Left renal pelvis (tissue), 4 donors: ENCODE measurements at regions not wholly inside any gene's neighbourhood (a gene's known extent, or its start where the extent isn't known, plus 50 kb on each side); places are given as distances from the start of the nearest gene placed in this dataset.

Experiments used
- DNase-seq, 4 donors: peaks; one replicate each; pipeline ENCODE4 v3.0.0-alpha.2; 2013; ENCODE audit warnings: low read depth in 4 of 4, low spot score in 3 of 4

DNA sequence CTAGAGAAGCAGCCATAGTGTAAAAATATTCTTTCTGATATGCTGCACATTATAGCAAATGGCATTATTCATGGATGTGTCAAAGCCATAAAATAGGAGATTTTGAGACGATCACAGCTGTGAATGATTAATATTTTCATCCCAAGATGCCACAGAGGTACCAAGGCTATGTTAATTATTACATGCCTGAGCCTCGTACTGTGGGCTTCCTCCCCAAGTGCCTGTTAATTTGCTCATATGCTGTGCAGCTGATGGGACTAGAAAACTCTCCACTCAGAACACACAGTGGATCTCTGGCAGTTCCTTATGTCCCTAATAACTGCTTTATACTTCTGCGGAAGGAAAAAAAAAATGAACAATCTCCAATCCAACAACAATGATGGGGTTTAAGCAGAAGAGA, 184.9 kb upstream of the TSHZ2 start:
- DNase-seq: no peak

DNA sequence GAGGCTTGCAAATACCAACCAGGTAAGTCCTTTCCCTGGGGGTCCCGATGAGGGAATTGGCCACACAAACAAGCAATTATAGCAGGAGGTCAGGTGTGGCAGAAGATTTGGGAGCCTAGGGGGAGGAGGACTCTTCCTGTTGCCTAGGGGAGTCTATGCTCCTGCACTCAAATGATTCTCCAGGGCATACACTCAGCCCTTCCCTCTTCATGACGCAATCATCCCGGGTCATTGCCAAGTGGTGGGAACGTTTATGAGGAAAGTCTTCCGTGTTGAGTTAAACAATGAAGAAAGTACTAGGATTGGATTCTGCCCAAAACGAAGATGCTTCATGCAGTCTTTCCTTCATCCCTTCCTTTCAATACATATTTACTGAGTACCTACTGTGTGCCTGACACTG, 186.5 kb upstream of the TSHZ2 start:
- DNase-seq: no peak

DNA sequence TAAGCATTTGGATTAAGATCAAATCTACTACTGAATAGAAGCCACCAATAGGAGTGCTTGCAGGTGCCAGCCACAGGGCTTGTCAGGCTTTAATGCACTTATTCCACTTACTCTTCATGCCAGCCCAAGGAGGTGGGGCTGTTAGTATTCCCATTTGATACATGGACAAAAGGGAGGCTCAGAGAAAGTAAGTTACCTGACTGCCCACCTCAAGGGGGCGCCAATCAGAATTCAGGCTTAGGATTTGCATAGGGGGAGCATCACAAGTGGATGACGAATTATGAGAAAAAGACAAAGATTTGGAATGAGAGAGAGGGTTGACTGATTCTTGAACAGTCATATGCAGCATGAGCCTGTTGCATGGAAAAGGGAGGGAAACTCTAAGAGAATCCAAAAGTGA, 188.4 kb upstream of the TSHZ2 start:
- no peak for DNase-seq

DNA sequence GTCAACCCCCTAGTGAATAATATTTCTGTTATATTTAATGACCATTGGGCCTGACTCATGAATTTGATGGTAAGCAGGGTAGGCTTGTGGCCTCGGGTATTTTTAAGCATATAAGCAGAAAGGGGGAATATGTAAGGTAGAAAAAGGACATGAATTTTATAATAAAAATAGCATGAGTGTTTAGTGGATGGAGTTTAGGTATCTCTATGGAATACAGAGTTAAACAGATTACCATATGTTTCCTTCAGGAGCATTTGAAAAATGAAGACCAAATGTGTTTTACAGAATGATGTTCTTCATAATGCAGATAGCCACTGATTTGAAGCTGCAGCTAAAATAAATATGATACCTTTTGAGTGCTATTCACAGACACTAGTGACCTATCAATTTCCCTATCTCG, 191.7 kb upstream of the TSHZ2 start:
- DNase-seq: no peak

DNA sequence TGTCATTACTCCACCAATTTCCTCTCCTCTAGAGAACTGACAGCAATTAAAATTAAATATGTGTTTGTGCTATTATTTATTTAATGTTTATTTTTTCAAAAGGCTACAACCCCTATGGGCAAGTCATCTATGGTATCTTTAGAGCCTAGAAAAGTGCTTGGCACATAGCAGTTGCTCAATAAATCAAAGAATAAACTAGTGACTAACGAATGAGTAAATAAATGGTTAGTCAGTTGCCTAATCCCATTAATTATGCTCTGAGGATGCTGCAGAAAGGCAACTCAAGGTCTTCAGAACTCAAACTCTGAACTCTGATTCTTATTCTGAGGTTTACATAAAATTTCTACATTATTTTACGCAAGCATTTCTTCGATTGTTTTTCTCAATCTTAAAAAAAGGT, 193.0 kb upstream of the TSHZ2 start:
- DNase-seq: no peak

DNA sequence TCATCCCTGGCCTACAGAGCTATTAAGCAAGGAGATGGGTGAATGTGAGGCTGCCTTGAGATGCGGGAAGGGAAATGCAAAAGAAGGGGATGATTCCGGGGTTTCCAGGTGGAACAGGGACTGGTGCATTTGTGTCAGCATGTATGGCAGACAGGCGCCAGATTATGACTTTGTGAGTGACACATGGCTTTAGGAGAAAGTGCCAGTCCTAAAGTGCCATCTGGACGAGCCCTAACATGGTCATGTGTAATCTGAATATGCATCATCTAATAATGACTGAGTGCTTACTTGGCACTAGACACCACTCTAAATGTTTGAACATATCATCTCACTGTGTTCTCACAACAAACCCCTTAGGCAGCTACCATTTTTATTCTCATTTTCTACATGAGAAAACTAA, 195.0 kb upstream of the TSHZ2 start:
- no peak for DNase-seq

DNA sequence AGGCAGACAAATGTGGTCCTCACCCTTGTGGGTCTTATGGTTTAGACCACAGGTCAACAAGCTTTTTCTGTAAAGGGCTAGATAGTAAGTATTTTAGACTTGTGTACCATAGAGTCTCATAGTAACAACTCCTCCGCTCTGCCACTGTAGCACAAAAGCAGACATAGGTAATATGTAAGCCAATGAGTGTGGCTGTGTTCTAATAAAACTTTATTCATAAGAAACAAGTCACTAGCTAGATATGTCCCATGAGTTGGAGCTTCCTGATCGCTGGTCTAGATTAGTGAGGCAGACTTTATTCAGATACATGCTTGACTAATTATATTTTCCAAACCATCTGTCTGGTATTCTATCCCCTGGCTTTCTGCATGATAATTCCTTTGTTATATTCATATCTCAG, 196.4 kb upstream of the TSHZ2 start:
- DNase-seq: no peak

DNA sequence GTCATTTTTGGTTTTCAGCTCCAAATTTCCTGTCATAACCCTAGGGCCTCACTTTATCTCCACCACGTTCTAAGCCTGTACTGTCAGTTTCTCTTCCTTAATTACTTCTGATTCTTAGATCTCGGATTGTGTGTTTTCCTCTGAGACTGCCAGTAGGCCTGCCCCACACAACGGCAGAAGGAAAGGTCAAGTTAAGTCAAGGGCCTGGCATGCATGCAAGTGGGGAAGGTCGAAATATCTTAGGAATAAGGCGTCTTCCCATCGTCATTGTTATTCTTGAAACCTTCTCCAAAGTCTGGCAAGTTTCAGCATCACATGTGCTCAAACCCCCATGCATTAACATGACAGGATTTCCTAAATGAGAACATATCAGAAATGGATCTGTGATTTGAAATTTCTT, 203.5 kb upstream of the TSHZ2 start:
- DNase-seq: no peak

DNA sequence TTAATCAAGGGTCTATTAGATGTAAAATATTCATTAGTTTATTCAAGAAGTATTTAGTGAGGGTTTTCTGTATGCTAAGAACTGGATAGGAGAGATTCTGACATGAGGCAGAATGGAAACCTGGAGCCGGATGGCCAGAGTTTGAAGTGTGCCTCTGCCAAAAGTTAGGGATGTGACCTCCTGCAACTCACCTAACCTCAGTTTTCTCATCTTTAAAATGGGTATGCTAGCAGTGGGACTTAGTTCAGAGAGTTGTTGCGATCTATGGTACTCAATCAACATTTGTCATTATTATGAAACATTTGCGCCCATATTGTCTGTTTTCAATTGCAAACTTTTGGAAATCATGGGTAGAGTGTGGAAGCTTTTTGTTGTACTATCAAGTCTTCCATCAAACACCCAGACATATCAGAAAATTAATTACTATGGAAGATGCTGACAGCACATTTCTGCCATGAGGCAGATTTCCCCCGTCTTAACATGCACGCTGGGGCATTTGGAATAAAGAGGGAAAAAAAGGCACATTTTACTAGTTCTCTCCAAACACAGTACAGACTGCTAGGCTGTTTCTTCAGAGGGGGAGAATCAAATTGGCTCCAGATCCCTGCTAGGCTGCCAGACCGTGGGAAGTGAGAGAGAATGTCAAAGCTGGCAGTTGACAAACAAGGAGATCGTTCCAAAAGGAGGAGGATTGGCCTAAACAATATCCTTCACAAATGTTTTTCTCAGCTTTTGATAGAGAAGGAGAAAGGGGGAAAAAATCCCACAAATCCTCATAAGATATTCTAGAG, 205.3 kb upstream of the TSHZ2 start:
- no peak for DNase-seq

DNA sequence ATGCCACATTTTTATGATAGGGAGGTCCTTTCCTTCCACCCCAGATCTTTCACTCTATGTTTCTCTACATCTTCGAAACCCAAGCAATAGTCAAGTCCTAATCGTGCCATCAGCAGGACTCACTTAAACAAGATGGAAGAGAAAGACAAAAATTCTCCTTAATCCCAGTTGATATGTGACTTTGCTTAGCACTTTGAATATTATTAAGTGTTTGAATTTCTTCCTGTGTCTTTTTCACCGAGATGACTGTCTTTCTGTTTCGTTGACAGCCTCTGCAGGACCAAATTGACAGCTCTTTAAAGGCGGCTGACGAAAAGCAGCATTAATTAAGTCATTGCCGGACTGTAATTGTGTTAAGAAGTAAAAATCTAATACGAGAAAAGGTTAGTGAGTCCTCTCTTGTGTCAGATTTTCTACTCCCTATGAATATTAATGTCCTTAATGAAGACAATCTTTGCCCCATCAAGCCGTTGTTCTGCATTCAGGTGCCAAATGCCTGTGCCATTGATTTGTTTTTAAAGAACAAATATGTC, 208.8 kb upstream of the TSHZ2 start:
- DNase-seq: no peak

DNA sequence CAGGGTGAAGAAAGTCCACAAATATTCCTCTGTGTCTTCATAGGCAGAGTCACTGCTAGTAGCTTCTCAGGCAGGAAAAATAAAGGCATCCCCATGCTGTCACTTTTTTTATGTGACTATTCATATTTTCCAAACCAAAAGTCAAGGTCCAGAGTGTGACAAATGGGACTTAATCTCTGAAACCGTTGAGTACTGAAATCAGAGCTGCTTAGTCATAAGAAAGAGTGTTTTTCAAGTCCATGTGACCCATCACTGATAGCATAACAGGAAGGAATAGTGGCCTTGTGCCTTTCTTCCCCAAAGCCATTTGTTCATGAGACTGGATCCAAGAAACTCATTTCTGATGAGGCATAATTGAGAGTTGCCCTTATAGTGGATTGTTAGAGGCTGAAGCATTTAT, 210.3 kb upstream of the TSHZ2 start:
- no peak for DNase-seq

DNA sequence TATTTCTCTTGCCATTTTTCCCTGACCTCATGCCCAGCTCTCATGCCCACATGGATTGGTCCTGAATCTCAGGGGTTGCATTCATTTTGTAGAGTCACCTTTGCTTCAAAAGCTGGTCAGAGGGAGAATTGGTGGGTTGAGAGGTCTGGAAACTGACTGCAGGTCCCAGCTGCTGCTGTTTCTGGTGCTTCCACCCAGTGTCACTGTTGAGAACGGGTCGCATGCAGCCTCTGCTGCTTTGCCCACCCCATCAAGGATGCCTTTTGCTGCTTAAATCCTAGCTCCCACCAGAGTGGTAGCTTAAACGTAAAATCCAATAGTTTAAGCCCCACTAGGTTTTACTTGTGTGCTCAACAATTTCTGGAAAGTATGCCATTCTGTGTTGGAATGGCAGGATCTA, 211.4 kb upstream of the TSHZ2 start:
- no peak for DNase-seq

DNA sequence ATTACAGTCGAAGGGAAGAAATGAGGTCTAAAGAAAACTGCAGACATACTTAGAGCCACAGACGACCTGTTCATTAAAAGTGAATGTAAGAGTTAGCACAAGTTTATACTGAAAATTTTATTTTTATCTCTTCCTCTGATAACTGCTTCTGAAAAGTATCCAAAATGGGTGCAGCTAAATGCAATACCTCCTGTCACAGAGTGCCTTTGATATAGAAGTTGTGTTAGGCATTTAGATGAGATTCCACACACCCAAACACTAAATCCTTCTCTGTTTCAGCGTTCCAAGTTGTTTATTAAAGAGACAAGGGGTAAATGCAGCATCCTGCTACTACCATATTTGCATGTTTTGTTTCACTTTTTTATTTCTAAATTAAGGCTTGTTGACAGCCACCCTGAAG, 214.7 kb upstream of the TSHZ2 start:
- no peak for DNase-seq

DNA sequence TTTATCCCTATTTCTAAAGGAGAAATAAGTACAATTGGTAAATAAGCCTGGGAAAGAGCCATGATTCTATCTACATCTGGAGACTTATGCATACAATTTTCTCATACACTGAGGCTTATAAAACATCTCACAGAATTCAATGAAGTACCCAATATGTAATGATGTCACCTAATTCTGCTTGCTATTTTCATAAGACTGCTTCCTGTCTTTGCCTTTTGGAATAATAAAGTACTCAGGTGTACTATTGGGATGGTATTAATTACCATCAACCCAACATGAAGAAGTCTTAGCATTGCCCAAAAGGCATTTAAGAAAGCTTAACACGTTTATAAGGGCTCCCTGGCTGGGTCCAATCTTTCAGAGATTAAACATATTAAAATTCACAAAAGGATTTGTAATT, 216.4 kb upstream of the TSHZ2 start:
- no peak for DNase-seq

DNA sequence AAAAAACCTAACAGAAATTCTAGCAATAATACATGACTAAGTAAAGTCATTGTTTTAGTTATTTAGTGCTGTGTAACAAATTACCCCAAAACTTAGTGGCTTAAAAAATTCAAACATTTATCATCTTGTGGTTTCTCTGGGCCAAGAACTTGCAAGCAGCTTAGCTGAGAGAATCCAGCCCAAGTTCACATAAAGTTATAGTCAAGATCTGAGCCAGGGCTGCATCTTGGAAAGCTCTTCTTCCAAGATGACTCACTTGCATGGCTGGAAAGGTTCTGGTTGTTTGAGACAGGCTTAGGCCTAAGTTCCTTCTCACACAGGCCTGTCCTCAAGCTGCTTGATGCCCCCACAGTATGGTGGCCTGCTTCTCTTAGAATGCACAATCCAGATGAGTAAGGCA, 217.8 kb upstream of the TSHZ2 start:
- DNase-seq: no peak

DNA sequence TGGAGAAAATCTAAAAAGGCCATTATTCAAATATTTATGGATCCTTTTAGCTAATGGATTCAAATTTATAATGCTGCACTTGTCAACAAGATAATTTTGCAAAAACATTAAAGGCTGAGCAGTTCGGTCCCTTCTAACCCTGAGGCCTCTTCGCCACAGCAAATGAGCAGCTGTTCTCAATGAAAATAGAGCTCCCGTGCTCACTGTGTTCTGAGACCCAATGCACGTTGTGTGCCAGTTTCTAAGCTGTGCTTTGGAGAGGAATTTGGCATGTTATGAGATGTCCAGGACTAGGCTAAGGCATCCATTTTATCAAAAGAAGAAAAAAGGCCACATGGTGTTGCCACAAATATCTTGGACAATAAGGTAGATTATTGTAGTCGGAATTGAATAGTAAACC, 220.1 kb upstream of the TSHZ2 start:
- no peak for DNase-seq

DNA sequence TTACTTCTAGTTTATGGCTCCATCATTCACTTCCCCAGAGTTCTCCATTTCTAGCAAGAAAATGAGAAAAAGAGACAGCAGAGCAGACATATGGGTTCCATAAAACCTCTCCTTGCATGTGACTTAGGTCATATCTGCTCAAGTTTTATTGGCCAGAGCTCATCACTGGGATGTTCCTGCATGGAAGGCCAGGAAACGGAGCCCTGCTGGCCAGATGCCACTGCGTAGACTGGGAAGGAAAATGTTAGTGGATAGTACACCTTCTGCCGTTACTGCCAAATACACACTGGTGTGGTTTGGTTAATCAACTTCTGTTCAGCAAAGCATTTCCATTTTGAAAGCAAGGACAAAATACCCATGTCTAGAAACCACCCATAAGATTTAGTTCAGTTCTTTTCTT, 220.6 kb upstream of the TSHZ2 start:
- no peak for DNase-seq

DNA sequence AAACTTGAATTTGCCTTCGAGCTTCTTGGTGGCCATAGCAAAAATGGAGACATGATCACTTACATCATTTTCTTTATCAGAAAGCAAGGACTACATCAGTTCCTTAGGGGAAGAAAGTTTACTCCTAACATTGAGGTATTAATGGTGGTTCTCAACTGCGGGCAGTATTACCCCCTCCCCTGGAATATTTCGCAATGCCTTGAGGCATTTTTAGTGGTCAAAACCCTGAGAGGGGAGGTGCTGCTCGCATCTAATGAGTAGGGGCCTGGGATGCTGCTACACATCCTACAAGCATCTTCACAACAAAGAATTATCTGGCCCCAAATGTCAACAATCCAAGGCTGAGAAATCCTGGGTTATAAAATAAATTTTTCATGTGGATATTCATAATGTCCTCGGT, 222.2 kb upstream of the TSHZ2 start:
- no peak for DNase-seq

DNA sequence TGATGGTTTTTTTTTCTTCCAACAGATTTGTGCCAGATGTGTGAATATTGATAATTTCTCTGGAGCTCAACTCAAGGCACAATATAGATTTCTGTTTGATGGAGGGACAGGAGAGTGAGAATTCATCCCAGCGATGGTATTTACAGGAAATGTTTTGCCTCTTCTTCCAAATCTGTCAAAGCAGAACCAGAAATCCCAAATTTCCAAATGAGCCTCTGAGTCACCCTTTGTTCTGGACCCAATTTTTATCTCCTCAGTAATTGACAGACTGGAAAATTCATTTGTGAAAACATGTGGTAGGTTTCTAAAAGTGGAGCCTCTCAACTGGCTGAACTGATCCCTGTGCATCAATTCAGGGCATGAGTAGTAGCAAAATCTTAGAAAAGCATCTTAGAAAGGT, 223.2 kb upstream of the TSHZ2 start:
- no peak for DNase-seq

DNA sequence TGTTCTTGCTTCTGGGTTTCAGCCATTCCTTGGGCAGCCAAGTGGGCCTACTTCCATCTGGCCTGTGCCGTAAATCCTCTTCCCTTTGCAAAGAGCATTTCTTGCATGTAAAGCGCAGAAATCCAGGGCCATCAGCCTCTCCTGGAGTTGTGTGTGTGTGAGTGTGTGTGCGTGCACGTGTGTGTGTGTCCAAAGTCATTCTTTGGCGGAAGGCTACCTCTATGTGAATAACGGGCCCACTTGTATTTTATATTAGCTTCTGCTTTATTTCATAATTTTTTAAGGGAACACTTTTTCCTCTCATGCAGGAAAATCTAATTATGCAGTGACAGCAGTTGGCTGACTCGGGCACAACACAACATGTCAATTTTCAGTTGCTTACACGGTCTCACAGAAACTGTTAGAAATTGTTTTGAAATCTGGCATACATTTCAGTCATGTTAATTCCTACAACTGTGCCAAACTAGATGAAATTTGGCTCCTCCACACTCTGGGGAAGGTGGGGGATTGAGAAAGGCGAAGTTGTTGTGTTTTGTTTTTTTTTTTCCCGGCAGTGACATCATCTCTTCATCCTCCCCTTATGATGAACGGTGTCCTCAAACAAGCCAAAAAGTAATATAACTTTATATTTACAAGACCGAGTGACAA, 223.7 kb upstream of the TSHZ2 start:
- peak in 1 of 4 donors; percentile 18 for DNase-seq

DNA sequence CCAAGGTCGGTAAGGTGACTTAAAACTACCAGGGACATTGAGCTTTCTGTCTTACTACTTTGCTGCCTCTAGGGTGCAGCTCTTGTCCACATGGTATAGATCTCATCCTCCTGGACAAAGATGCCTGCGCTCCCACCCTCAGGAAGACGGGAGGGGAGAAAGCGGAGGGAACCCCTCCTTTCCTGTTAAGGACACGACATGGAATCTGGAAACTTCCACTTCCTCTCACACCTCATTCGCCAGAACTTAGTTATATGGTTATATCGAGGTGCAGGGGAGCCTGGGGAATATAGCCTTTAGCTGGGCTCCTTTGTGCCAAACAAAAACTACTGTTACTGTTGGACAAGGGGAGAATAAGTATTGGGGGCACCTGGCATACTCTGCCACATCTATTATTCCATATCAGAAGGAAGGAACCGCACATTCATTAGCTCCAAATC, 224.3 kb upstream of the TSHZ2 start:
- no peak for DNase-seq

DNA sequence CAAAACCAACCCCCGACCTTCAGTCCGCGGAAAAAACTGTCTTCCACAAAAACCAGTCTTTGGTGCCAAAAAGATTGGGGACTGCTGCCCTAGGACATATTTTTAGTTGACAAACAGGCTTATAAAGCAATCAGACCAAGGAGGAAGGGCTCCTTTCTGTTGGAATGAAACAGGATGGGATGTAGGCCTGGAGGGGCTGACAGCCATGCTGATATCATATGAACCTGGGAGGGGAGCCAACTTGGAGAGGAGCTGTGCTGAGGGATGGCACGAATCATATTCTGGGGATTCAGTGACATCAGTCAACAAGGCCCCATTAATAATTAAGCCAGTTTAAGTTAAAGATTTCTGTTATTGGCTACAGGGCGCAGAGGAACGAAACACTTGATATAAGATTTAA, 225.4 kb upstream of the TSHZ2 start:
- no peak for DNase-seq
